Right lobe of liver (tissue), 6 donors: ENCODE measurements at regions not wholly inside any gene's neighbourhood (a gene's known extent, or its start where the extent isn't known, plus 50 kb on each side); places are given as distances from the start of the nearest gene placed in this dataset.

Source experiments
- ATAC-seq, 4 donors: fragments of 200-7000 bp; cut with Tn5 transposase; one replicate each; pipeline ENCODE4 v1.9.1; 2020; ENCODE audit warnings: mild to moderate bottlenecking in 4 of 4, moderate library complexity in 4 of 4
- DNase-seq, 3 donors: peaks; one replicate each; pipeline ENCODE4 v3.0.0-alpha.2; 2020
- H3K27ac ChIP-seq, 3 donors: fragments of 200-600 bp; one replicate each; pipeline ENCODE4 v1.8.0; 2022
- H3K27me3 ChIP-seq, 2 donors: fragments of 200-600 bp; one replicate each; pipeline ENCODE4 v1.8.0; 2022
- H3K36me3 ChIP-seq, 4 donors: fragments of 200-600 bp; sonication (generic) in 1 of 4; one replicate each; pipeline versions ENCODE4 v1.5.1 to v1.8.0; 2017 to 2022; ENCODE audit warnings: control low read depth in 1 of 4
- H3K4me1 ChIP-seq, 4 donors: fragments of 200-600 bp; sonication (generic) in 1 of 4; one replicate each; pipeline versions ENCODE4 v1.5.1 to v1.8.0; 2017 to 2022; ENCODE audit warnings: control low read depth in 1 of 4
- H3K4me3 ChIP-seq, 3 donors: fragments of 200-600 bp; one replicate each; pipeline ENCODE4 v1.8.0; 2022
- H3K9me3 ChIP-seq, 4 donors: fragments of 200-600 bp; sonication (generic) in 1 of 4; one replicate each; pipeline versions ENCODE4 v1.5.1 to v1.8.0; 2017 to 2022; ENCODE audit warnings: control low read depth in 1 of 4
- CTCF ChIP-seq, 4 donors: fragments of 200-600 bp in 3 of 4; fragments of 450-650 bp in 1 of 4; IDR thresholded peaks; one replicate each; pipeline versions ENCODE4 v1.5.1 to v1.8.0; 2016 to 2022; ENCODE audit warnings: antibody characterized with exemption in 4 of 4, mild to moderate bottlenecking in 2 of 4
- POLR2A ChIP-seq: fragments of 450-650 bp; IDR thresholded peaks from one replicate; pipeline ENCODE4 v1.6.1; 2017; ENCODE audit warnings: antibody characterized with exemption, mild to moderate bottlenecking
- WGBS: methylation state at CpG from one replicate; pipeline ENCODE4 v1.1.6; 2018; ENCODE audit warnings: low coverage, low lambda C conversion rate; ENCODE audit not compliant: insufficient coverage; ENCODE audit errors: missing lambda C conversion rate; 5-methylcytosine and 5-hydroxymethylcytosine counted together
- intact Hi-C, 2 donors: fragments of 100-400 bp; cut with DNase I; formaldehyde crosslinking; loops; one replicate each; pipeline versions ENCODE4 v1.11.2 to v1.14.1; 2022
- donor health status: DM: no; HTN: yes; CAD: no.
- donor health status: DM: no; HTN: no; CAD: no.
- donor health status: DM: no; HTN: no; CAD: no.
- donor health status: DM: no; HTN: yes; CAD: no.
- donor health status: DM: no; HTN: yes; CAD: no.

GRCh38 chr6:120545353-120545752, 788.9 kb downstream of the TBC1D32 start:
- no peak for DNase-seq
- intact Hi-C loops, result no loop called here
- 42% methylated on average over 2 of the region's 2 CpGs for WGBS

GRCh38 chr6:120534954-120535353, 799.3 kb downstream of the TBC1D32 start:
- Histone ChIP-seq H3K4me3 (no peak overlapping the region), H3K27ac (no peak overlapping the region), H3K36me3 (no peaks in the 10 kb centered on the region), H3K9me3 (no peaks in the 10 kb centered on the region), H3K4me1 (no peaks in the 10 kb centered on the region), H3K27me3 (no peaks in the 10 kb centered on the region)
- intact Hi-C loops, result no loop called here
- no peak for ATAC-seq
- TF ChIP-seq POLR2A (no peak), CTCF (IDR thresholded peaks at IDR 0.05) (no peak)
- no peak for DNase-seq

More at GRCh38 chr6:120545353-120545752, 788.9 kb downstream of the TBC1D32 start:
- H3K4me1 ChIP-seq, result no peaks in the 10 kb centered on the region
- ATAC-seq, result no peak
- H3K9me3 ChIP-seq, result no peaks in the 10 kb centered on the region
- no peak for TF ChIP-seq CTCF (IDR thresholded peaks at IDR 0.05)
- no peak for TF ChIP-seq POLR2A
- no peak overlapping the region for H3K27ac ChIP-seq
- no peaks in the 10 kb centered on the region for H3K36me3 ChIP-seq
- H3K27me3 ChIP-seq, result no peaks in the 10 kb centered on the region
- H3K4me3 ChIP-seq, result no peak overlapping the region

GRCh38 chr6:120526576-120526975, 807.7 kb downstream of the TBC1D32 start:
- DNase-seq (no peak), ATAC-seq (no peak)
- no peaks in the 10 kb centered on the region for H3K27me3 ChIP-seq
- 34% methylated on average over 2 of the region's 2 CpGs for WGBS
- no peaks in the 10 kb centered on the region for H3K9me3 ChIP-seq
- no peak overlapping the region for H3K27ac ChIP-seq
- H3K36me3 ChIP-seq, result no peaks in the 10 kb centered on the region
- intact Hi-C loops, result no loop called here
- H3K4me3 ChIP-seq, result no peak overlapping the region
- TF ChIP-seq POLR2A, result no peak
- H3K4me1 ChIP-seq, result no peaks in the 10 kb centered on the region

GRCh38 chr6:120514544-120514943, 819.7 kb downstream of the TBC1D32 start:
- Histone ChIP-seq H3K4me3 (no peak overlapping the region), H3K27ac (no peak overlapping the region), H3K9me3 (no peaks in the 10 kb centered on the region), H3K27me3 (no peaks in the 10 kb centered on the region), H3K36me3 (no peaks in the 10 kb centered on the region), H3K4me1 (no peaks in the 10 kb centered on the region)
- DNase-seq, result no peak
- TF ChIP-seq CTCF (IDR thresholded peaks at IDR 0.05) (no peak), POLR2A (no peak)
- intact Hi-C loops, result no loop called here
- ATAC-seq, result no peak
- 55% methylated on average over 1 of the region's 1 CpG for WGBS

GRCh38 chr6:120511712-120512111, 822.6 kb downstream of the TBC1D32 start:
- ATAC-seq, result no peak
- Histone ChIP-seq H3K27ac (no peak overlapping the region), H3K4me3 (no peak overlapping the region), H3K9me3 (no peaks in the 10 kb centered on the region), H3K36me3 (no peaks in the 10 kb centered on the region), H3K27me3 (no peaks in the 10 kb centered on the region), H3K4me1 (no peaks in the 10 kb centered on the region)
- intact Hi-C loops, result no loop called here
- no peak for TF ChIP-seq CTCF (IDR thresholded peaks at IDR 0.05)
- no peak for TF ChIP-seq POLR2A
- DNase-seq, result no peak
